Thymus (tissue), 11 donors: ENCODE measurements at regions not wholly inside any gene's neighbourhood (a gene's known extent, or its start where the extent isn't known, plus 50 kb on each side); places are given as distances from the start of the nearest gene placed in this dataset.

Experiments used
- DNase-seq, 9 donors: peaks; one replicate each; pipeline ENCODE4 v3.0.0-alpha.2; 2013; ENCODE audit warnings: low spot score in 9 of 9, low read depth in 6 of 9, missing footprints in 1 of 9
- H3K27ac ChIP-seq, 2 donors: one replicate each; pipeline ENCODE4 v1.5.1; 2013; ENCODE audit warnings: control low read depth in 1 of 2, low read depth in 1 of 2, low read length in 1 of 2, mild to moderate bottlenecking in 1 of 2, moderate library complexity in 1 of 2
- H3K27me3 ChIP-seq, 2 donors: one replicate each; pipeline ENCODE4 v1.5.1; 2013; ENCODE audit warnings: low read length in 1 of 2; ENCODE audit not compliant: control insufficient read depth in 2 of 2, insufficient read depth in 1 of 2
- H3K36me3 ChIP-seq, 2 donors: one replicate each; pipeline ENCODE4 v1.5.1; 2013; ENCODE audit warnings: low read length in 1 of 2, mild to moderate bottlenecking in 1 of 2, moderate library complexity in 1 of 2; ENCODE audit not compliant: control insufficient read depth in 2 of 2, insufficient read depth in 2 of 2
- H3K4me1 ChIP-seq, 2 donors: one replicate each; pipeline ENCODE4 v1.5.1; 2013; ENCODE audit warnings: low read length in 2 of 2; ENCODE audit not compliant: control insufficient read depth in 2 of 2, insufficient read depth in 2 of 2
- H3K4me3 ChIP-seq, 2 donors: one replicate each; pipeline ENCODE4 v1.5.1; 2013; ENCODE audit warnings: low read length in 2 of 2, control low read depth in 1 of 2, mild to moderate bottlenecking in 1 of 2
- H3K9me3 ChIP-seq, 2 donors: one replicate each; pipeline ENCODE4 v1.5.1; 2013; ENCODE audit warnings: low read length in 1 of 2, mild to moderate bottlenecking in 1 of 2; ENCODE audit not compliant: control insufficient read depth in 2 of 2, insufficient read depth in 1 of 2
- WGBS: extraction: QIAGEN DNeasy Blood & Tissue Kit; methylation state at CpG from one replicate; pipeline ENCODE4 v1.1.7; 2013; 5-methylcytosine and 5-hydroxymethylcytosine counted together
- donor health status: healthy.

- H3K27ac ChIP-seq, result no peak overlapping the region
- WGBS, result 94% methylated on average over 23 of the region's 23 CpGs
These were observed 56.0 kb downstream of the NCOR2 start for GRCh38 chr12:124511259-124511985.

DNA sequence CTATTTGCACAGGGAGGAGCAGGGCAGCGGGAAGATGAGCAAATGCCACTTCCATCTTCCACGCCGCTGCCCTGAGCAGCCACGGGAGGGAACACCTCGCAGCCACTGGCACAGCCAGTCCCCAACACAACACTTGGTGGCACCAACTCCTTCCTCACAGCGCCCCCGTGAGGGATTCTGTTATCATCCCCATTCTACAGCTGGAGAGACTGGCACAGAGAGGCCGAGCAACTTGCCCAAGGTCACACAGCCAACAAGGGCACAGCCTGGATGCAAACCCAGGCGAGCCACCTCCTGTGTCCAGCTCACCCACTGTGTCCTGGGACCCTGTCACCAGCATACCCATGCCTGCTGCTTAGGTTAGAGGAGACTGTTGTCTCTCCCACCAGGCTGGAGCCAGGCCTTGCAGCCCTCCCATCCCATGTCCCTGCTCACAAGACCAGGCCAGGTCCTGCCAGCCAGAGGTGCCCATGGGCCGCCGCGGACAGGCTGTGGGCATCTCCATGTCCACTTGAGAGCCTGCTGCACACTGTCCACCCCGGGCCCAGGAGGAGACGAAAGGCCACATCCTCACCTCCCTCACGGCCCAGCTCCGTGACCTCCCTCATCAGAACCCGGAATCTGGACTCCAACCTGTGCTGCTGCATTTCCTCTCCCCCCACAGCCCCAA lies 57.0 kb downstream of the NCOR2 start:
- no peak for DNase-seq
- Histone ChIP-seq H3K27ac (peak overlapping the region; percentile 17 to 48), H3K4me3 (no peak overlapping the region), H3K27me3 (no peaks in the 10 kb centered on the region), H3K36me3 (peaks cover 11 to 19% of the 10 kb centered on the region in 2 donors), H3K9me3 (peaks cover 0 to 4% of the 10 kb centered on the region in 2 donors), H3K4me1 (peaks cover 11 to 71% of the 10 kb centered on the region in 2 donors)
- 94% methylated on average over 17 of the region's 17 CpGs for WGBS

More at GRCh38 chr12:124511259-124511985, 56.0 kb downstream of the NCOR2 start:
- H3K36me3 ChIP-seq, result peaks cover 18 to 23% of the 10 kb centered on the region in 2 donors
- no peaks in the 10 kb centered on the region for H3K27me3 ChIP-seq
- H3K9me3 ChIP-seq, result peaks cover 0 to 4% of the 10 kb centered on the region in 2 donors
- no peak overlapping the region for H3K4me3 ChIP-seq
- no peak for DNase-seq
- H3K4me1 ChIP-seq, result peaks cover 10 to 61% of the 10 kb centered on the region in 2 donors

DNA sequence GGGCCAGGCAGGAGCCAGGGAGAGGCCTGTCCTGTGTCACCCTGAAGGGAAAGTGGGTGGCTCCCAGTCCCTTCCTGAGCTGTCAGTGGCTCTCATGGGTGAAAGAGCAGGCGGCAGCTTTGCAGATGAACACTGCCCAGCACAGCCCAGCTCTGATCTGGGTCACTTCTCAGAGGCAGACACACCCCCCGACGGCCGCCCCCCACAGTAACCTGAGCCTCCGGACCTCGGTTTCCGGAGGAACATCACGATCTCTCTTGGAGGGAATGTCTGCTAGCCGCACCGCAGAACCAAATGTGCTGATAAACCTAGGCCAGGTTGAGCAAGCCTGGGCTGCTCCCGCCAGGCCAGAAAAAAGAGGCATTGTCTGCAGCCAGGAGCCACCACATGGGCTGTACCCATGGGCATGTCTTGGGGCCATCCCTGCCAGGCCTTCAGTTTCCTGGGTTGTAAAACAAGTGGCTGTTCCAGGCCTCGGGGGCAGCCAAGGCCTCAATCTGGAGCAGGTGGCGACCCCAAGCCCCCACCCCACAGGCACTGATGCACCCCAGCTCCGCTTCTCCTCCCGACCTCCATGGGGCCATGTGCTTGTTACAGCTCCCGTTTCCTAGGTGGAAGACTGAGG lies 57.6 kb downstream of the NCOR2 start:
- peaks cover 14 to 77% of the 10 kb centered on the region in 2 donors for H3K4me1 ChIP-seq
- no peaks in the 10 kb centered on the region for H3K27me3 ChIP-seq
- no peak for DNase-seq
- H3K9me3 ChIP-seq, result peaks cover 0 to 4% of the 10 kb centered on the region in 2 donors
- H3K27ac ChIP-seq, result peak overlapping the region; percentile 17 to 48
- no peak overlapping the region for H3K4me3 ChIP-seq
- peaks cover 8 to 13% of the 10 kb centered on the region in 2 donors for H3K36me3 ChIP-seq
- WGBS, result 80% methylated on average over 16 of the region's 16 CpGs

DNA sequence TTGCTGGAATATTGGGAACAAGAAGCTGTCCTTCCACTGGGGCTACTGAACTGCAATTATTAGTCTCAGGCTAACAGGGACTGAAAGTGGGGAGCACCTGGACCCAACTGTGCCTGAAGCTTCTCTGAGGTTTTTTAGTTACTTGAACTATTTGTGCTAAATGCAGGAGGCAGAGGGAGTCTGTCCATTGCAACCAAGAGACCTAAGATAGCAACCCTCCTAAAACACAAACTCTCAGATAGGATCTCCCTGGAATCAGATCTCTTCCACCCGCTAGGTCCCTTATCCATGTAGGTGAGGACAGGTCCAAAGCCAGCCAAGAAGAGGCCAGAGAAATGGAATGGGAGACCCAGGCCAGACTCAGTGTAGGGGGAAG lies 58.1 kb downstream of the NCOR2 start:
- 100% methylated on average over 1 of the region's 1 CpG for WGBS
- Histone ChIP-seq H3K36me3 (peaks cover 8 to 11% of the 10 kb centered on the region in 2 donors), H3K4me1 (peaks cover 14 to 78% of the 10 kb centered on the region in 2 donors), H3K4me3 (no peak overlapping the region), H3K27me3 (no peaks in the 10 kb centered on the region), H3K27ac (peak overlapping the region; percentile 12 to 48), H3K9me3 (peaks cover 0 to 4% of the 10 kb centered on the region in 2 donors)
- no peak for DNase-seq

DNA sequence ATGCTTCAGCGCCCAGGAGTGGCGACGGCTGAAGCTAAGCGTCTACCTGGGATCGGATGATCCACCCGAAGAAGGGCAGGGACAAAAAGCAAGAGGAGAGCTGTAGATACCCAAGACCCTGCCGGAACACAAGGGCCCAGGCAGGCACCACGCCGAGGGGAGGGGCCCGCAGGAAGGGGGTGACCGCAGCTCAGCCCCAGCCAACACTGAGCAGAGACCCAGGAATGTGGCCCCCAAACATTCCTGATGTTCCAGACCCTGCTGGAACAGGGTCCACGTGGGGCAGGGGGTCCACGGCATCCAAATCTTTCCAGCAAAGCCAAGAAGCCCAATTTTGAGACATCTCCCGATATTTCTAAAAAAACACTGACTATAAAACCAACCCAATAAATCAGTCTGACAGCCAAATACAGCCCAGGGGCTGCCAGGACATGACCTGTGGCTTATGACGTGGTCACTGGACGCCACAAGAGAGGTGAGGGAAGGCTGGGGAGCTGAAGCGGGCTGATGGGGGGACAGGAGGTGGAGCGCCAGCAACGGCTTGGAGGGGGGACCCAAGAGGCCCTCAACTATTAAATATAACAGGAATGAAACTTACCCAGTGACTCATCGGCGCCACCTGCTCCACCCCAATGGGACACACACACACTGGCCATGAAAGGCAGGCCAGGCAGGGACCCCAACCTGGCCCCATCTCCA lies 58.9 kb downstream of the NCOR2 start:
- DNase-seq, result no peak
- 68% methylated on average over 21 of the region's 21 CpGs for WGBS
- peaks cover 11 to 12% of the 10 kb centered on the region in 2 donors for H3K36me3 ChIP-seq
- H3K27me3 ChIP-seq, result no peaks in the 10 kb centered on the region
- H3K9me3 ChIP-seq, result peaks cover 0 to 4% of the 10 kb centered on the region in 2 donors
- peaks cover 14 to 78% of the 10 kb centered on the region in 2 donors for H3K4me1 ChIP-seq
- no peak overlapping the region for H3K4me3 ChIP-seq
- peak overlapping the region in 1 of 2 donors; percentile 53 for H3K27ac ChIP-seq

- peak overlapping the region in 1 of 2 donors; percentile 47 for H3K27ac ChIP-seq
- H3K36me3 ChIP-seq, result peaks cover 7 to 15% of the 10 kb centered on the region in 2 donors
- no peak overlapping the region for H3K4me3 ChIP-seq
- WGBS, result 96% methylated on average over 26 of the region's 26 CpGs
- no peaks in the 10 kb centered on the region for H3K27me3 ChIP-seq
- DNase-seq, result no peak
- peaks cover 0 to 4% of the 10 kb centered on the region in 2 donors for H3K9me3 ChIP-seq
- H3K4me1 ChIP-seq, result peaks cover 14 to 76% of the 10 kb centered on the region in 2 donors
These were observed 60.0 kb downstream of the NCOR2 start for GRCh38 chr12:124507188-124508109.

DNA sequence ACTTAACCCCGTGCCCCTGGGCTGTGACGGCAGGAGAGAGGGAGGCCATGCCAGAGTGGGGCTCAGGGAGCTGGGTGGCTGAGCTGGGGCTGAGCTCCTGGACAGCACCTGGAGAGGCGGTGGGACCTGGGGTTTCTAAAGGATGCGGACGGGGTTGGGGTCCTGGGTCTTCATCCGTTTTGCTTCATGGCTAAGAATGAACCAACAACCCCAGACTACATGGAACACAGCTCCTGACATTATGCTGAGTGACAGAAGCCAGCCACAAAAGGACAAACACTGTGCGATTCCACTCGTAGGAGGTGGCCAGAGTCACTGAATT lies 60.6 kb downstream of the NCOR2 start:
- WGBS, result 61% methylated on average over 8 of the region's 8 CpGs
- no peak for DNase-seq
- no peak overlapping the region for H3K4me3 ChIP-seq
- peaks cover 14 to 82% of the 10 kb centered on the region in 2 donors for H3K4me1 ChIP-seq
- peaks cover 7 to 17% of the 10 kb centered on the region in 2 donors for H3K36me3 ChIP-seq
- no peaks in the 10 kb centered on the region for H3K27me3 ChIP-seq
- peaks cover 0 to 4% of the 10 kb centered on the region in 2 donors for H3K9me3 ChIP-seq
- peak overlapping the region; percentile 10 to 54 for H3K27ac ChIP-seq

- H3K4me3 ChIP-seq, result no peak overlapping the region
- no peak for DNase-seq
- peaks cover 3 to 16% of the 10 kb centered on the region in 2 donors for H3K36me3 ChIP-seq
- no peaks in the 10 kb centered on the region for H3K27me3 ChIP-seq
- H3K9me3 ChIP-seq, result peaks cover 0 to 6% of the 10 kb centered on the region in 2 donors
- H3K27ac ChIP-seq, result peak overlapping the region; percentile 10 to 54
- WGBS, result 30% methylated on average over 30 of the region's 30 CpGs
- H3K4me1 ChIP-seq, result peaks cover 14 to 84% of the 10 kb centered on the region in 2 donors
These were observed 61.1 kb downstream of the NCOR2 start for GRCh38 chr12:124506145-124506831.
